HepG2 (cell line): ENCODE measurements at regions not wholly inside any gene's neighbourhood (a gene's known extent, or its start where the extent isn't known, plus 50 kb on each side); places are given as distances from the start of the nearest gene placed in this dataset.
A peak's percentile ranks its signal among the peaks of the same experiment; 100 is the strongest.

Source experiments
- ATAC-seq: fragments of 200-7000 bp; cut with Tn5 transposase; 3 replicates; pipeline ENCODE4 v1.9.1; 2020; ENCODE audit warnings: mild to moderate bottlenecking, moderate library complexity
- BruUV-seq: library from RNA; stranded (reverse); fragments of 400-500 nt; replicated peaks from 2 replicates; lab custom pipeline; 2021; lab: Mats Ljungman, UMichigan
- CTCF ChIA-PET: fragments of 300-600 bp; formaldehyde crosslinking; extraction: SDS; loops from one replicate; lab custom pipeline; 2021; ENCODE audit warnings: low total read pairs, inconsistent platforms, low intra/inter-chr PET ratio; lab: Yijun Ruan, JAX
- POLR2A ChIA-PET: fragments of 350-600 bp; sonication (Branson Sonifier 250); formaldehyde crosslinking; loops from one replicate; lab custom pipeline; 2020; ENCODE audit warnings: antibody characterized with exemption, inconsistent platforms; lab: Yijun Ruan, JAX
- DNase-seq: peaks from one replicate; pipeline ENCODE4 v3.0.0-alpha.2; 2015; ENCODE audit warnings: low spot score
- FAIRE-seq: peaks from 3 replicates; lab custom pipeline; 2011; peaks lifted over from hg19 to GRCh38; lab: Jason Lieb, UNC
- H2AFZ ChIP-seq: one replicate; pipeline ENCODE4 v1.6.1; 2011; ENCODE audit warnings: low read length, inconsistent platforms
- H3K27ac ChIP-seq: fragments of 300-600 bp; 3 replicates; pipeline ENCODE4 v1.8.0; 2011; ENCODE audit warnings: mixed run types, mild to moderate bottlenecking, mixed read lengths, low read length, inconsistent platforms; ENCODE audit not compliant: insufficient read depth; ENCODE audit errors: extremely low read length
- H3K27me3 ChIP-seq, 2 experiments: fragments of 200-600 bp in 1 of 2; 2 replicates in 1 of 2; 3 replicates in 1 of 2; pipeline versions ENCODE4 v1.6.0 to v1.8.0; 2011; ENCODE audit warnings: low read length in 2 of 2, mild to moderate bottlenecking in 2 of 2, moderate library complexity in 2 of 2, inconsistent platforms in 1 of 2; ENCODE audit not compliant: insufficient read depth in 2 of 2, control insufficient read depth in 1 of 2
- H3K36me3 ChIP-seq, 2 experiments: fragments of 200-600 bp in 1 of 2; replicated peaks in 1 of 2; 2 replicates in 1 of 2; 3 replicates in 1 of 2; pipeline versions ENCODE4 v1.5.1 to v1.8.0; 2011; ENCODE audit warnings: low read length in 2 of 2, inconsistent platforms in 1 of 2; ENCODE audit not compliant: insufficient read depth in 2 of 2, control insufficient read depth in 1 of 2
- H3K4me1 ChIP-seq: 2 replicates; pipeline ENCODE4 v1.5.1; 2012; ENCODE audit warnings: low read length, inconsistent platforms; ENCODE audit not compliant: insufficient read depth
- H3K4me2 ChIP-seq: 2 replicates; pipeline ENCODE4 v1.6.0; 2011; ENCODE audit warnings: low read depth, low read length, inconsistent platforms
- H3K4me3 ChIP-seq, 3 experiments: fragments of 200-600 bp in 1 of 3; sonication (generic), shearing (Covaris generic) in 1 of 3; replicated peaks in 1 of 3; 2 replicates each; pipeline ENCODE4 v1.5.1; 2011 to 2016; ENCODE audit warnings: low read length in 3 of 3, inconsistent platforms in 2 of 3, low read depth in 2 of 3, mild to moderate bottlenecking in 2 of 3, control low read depth in 1 of 3, mixed read lengths in 1 of 3; ENCODE audit not compliant: insufficient read depth in 1 of 3
- H3K79me2 ChIP-seq: one replicate; pipeline ENCODE4 v1.6.1; 2011; ENCODE audit warnings: low read length, inconsistent platforms; ENCODE audit not compliant: insufficient read depth
- H3K9ac ChIP-seq: 2 replicates; pipeline ENCODE4 v1.6.0; 2011; ENCODE audit warnings: mild to moderate bottlenecking, low read depth, low read length, inconsistent platforms; ENCODE audit not compliant: insufficient read depth
- H3K9me3 ChIP-seq: 2 replicates; pipeline ENCODE4 v1.5.1; 2012; ENCODE audit warnings: mild to moderate bottlenecking, low read length
- H4K20me1 ChIP-seq: 2 replicates; pipeline ENCODE4 v1.6.0; 2011; ENCODE audit warnings: inconsistent platforms, mild to moderate bottlenecking, low read length, moderate library complexity; ENCODE audit not compliant: insufficient read depth
- DNMT1 ChIP-seq: sonication (generic); formaldehyde crosslinking; IDR thresholded peaks from 2 replicates; pipeline ENCODE4 v1.5.1; 2020; ENCODE audit warnings: mild to moderate bottlenecking, missing genetic modification reagents
- MAFF ChIP-seq: IDR thresholded peaks from 2 replicates; pipeline ENCODE4 v1.6.1; 2011; ENCODE audit warnings: low read depth, low read length, improper control_type of control experiment
- MAFK ChIP-seq, 2 experiments: IDR thresholded peaks in 1 of 2; conservative IDR thresholded peaks in 1 of 2; 2 replicates each; pipeline ENCODE4 v1.6.1; 2011; ENCODE audit warnings: improper control_type of control experiment in 2 of 2, low read length in 2 of 2
- NFIC ChIP-seq: IDR thresholded peaks from 2 replicates; pipeline ENCODE4 v1.6.1; 2012; ENCODE audit warnings: mild to moderate bottlenecking, low read length, inconsistent platforms
- THAP9 ChIP-seq: sonication (generic); formaldehyde crosslinking; IDR thresholded peaks from 2 replicates; pipeline ENCODE4; 2020; ENCODE audit warnings: missing genetic modification reagents, mild to moderate bottlenecking, borderline replicate concordance
- ZBTB2 ChIP-seq: sonication (generic); formaldehyde crosslinking; IDR thresholded peaks from 2 replicates; pipeline ENCODE4 v1.8.0; 2022; ENCODE audit warnings: low read depth, missing genetic modification reagents
- ZMAT5 ChIP-seq: sonication (generic); formaldehyde crosslinking; IDR thresholded peaks from 2 replicates; pipeline ENCODE4 v1.5.0; 2020; ENCODE audit warnings: mild to moderate bottlenecking, low read depth, missing genetic modification reagents, borderline replicate concordance
- WGBS: methylation state at CpG from one replicate; pipeline ENCODE4 v1.1.6; 2017; ENCODE audit warnings: low lambda C conversion rate; 5-methylcytosine and 5-hydroxymethylcytosine counted together
- in situ Hi-C: cut with HindIII; loops from 2 replicates; pipeline ENCODE4 v1.10.0; 2017; ENCODE audit warnings: low pct_unique_long_range_greater_than_20kb; ENCODE audit not compliant: extremely low pct_ligation_motif_present
- intact Hi-C: fragments of 100-400 bp; cut with micrococcal nuclease; formaldehyde crosslinking; loops from one replicate; pipeline ENCODE4 v1.10.0; 2022; ENCODE audit not compliant: unreplicated experiment

GRCh38 chr12:126354633-126355032, 1289.4 kb downstream of the AACS start:
- in situ Hi-C loops (no loop called here), intact Hi-C loops (no loop called here)
- Histone ChIP-seq H3K9me3 (peaks cover 94% of the 10 kb centered on the region), H3K9ac (no peak overlapping the region), H3K27me3 (no peaks in the 10 kb centered on the region; a peak in 1 of 5 replicates), H3K4me2 (no peak overlapping the region), H3K79me2 (no peaks in the 10 kb centered on the region), H3K4me1 (no peaks in the 10 kb centered on the region), H3K36me3 (no peaks in the 10 kb centered on the region), H3K27ac (no peak overlapping the region), H2AFZ (no peak overlapping the region), H4K20me1 (no peaks in the 10 kb centered on the region), H3K4me3 (no peak overlapping the region)
- ATAC-seq, result no peak
- TF ChIP-seq THAP9 (CRISPR knock-in tag), result no peak
- peak; percentile 30 to 79; a peak in 3 of 4 replicates for TF ChIP-seq MAFK (conservative IDR thresholded peaks at IDR 0.05 in 1 of 2, IDR thresholded peaks at IDR 0.05 in 1 of 2; ENCODE audit: low read length in 2 of 2)
- peak; percentile 56; the same call in 1 of the 2 replicates for TF ChIP-seq MAFF
- no peak for DNase-seq
- ChIA-PET CTCF (no interaction called here), POLR2A (no interaction called here)
- FAIRE-seq, result no peak
- no TSS peak for BruUV-seq
- WGBS, result 4% methylated on average over 4 of the region's 4 CpGs

DNA sequence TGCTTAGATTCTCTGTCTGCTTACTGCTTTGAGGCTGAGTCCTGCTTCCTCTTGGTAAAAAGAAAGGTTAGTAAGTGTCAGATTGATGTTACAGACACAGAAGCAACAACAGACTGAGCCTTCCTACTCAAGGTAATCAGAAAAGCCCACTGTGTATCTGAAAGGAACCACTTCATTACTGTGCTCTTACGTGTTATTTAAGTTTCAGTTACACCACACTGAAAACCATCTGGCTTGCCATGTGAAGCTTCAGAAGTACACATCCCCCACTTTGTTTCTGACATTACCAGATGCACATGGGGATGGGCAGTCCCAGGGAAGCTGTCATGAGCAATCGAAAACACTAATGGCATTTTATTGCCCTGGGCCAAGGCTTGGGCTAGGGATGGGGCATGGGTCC, 1290.1 kb downstream of the AACS start:
- Histone ChIP-seq H4K20me1 (no peaks in the 10 kb centered on the region), H3K4me1 (no peaks in the 10 kb centered on the region), H3K27ac (no peak overlapping the region), H3K9me3 (peaks cover 96% of the 10 kb centered on the region), H3K4me2 (no peak overlapping the region), H3K27me3 (no peaks in the 10 kb centered on the region; a peak in 1 of 5 replicates), H3K9ac (no peak overlapping the region), H3K36me3 (no peaks in the 10 kb centered on the region), H3K79me2 (no peaks in the 10 kb centered on the region), H3K4me3 (no peak overlapping the region), H2AFZ (no peak overlapping the region)
- ChIA-PET CTCF (no interaction called here), POLR2A (no interaction called here)
- 36% methylated on average over 2 of the region's 2 CpGs for WGBS
- ATAC-seq, result no peak
- TF ChIP-seq DNMT1 (CRISPR knock-in tag) (no peak), ZMAT5 (CRISPR knock-in tag) (no peak), NFIC (no peak), ZBTB2 (no peak)
- BruUV-seq, result no TSS peak
- intact Hi-C loops, result no loop called here
- in situ Hi-C loops, result no loop called here
- DNase-seq, result no peak
- no peak for FAIRE-seq
